ENCODE measurements at regions not wholly inside any gene's neighbourhood (a gene's known extent, or its start where the extent isn't known, plus 50 kb on each side); places are given as distances from the start of the nearest gene placed in this dataset.

GRCh38 chr18:53817976-53818950 lies 406.2 kb downstream of the MBD2 start:
- no peak overlapping the region for H3K56ac ChIP-seq (ENCODE audit: extremely low read depth, insufficient read depth, low read length)
- no peak overlapping the region for H3K4me2 ChIP-seq (ENCODE audit: low read depth, low read length)
- no peaks in the 10 kb centered on the region for H4K20me1 ChIP-seq (ENCODE audit: insufficient read depth, low read length)
- H2AFZ ChIP-seq (replicated peaks; ENCODE audit: low read length, poor library complexity) = no peak overlapping the region
- H2AK9ac ChIP-seq (replicated peaks; ENCODE audit: low read depth, low read length, poor library complexity) = no peak overlapping the region
- no peak overlapping the region for H2BK20ac ChIP-seq (ENCODE audit: low read depth, low read length)
- H3K27ac ChIP-seq (ENCODE audit: insufficient read depth, low read length) = no peak overlapping the region
- no peak overlapping the region for H2BK15ac ChIP-seq (ENCODE audit: low read depth, low read length)
- H3K79me1 ChIP-seq (ENCODE audit: low read depth in 1 of 2, low read length in 2 of 2) = no peaks in the 10 kb centered on the region
- no peak overlapping the region for H3K9ac ChIP-seq (ENCODE audit: low read depth, low read length)
- H2BK5ac ChIP-seq (ENCODE audit: low read depth, low read length, poor library complexity, severe bottlenecking) = no peak overlapping the region
- H3K9me1 ChIP-seq (ENCODE audit: insufficient read depth, low read length) = no peaks in the 10 kb centered on the region
- no peak overlapping the region for H4K91ac ChIP-seq (ENCODE audit: insufficient read depth, low read depth, low read length)
- H3K14ac ChIP-seq (replicated peaks; ENCODE audit: low read depth, low read length) = no peak overlapping the region
- no peak overlapping the region for H3K4ac ChIP-seq (ENCODE audit: low read depth, low read length)
- no peak overlapping the region for H2AK5ac ChIP-seq (ENCODE audit: low read depth, low read length)
- no peak for ATAC-seq (ENCODE audit: low read depth)
- H3K36me3 ChIP-seq (ENCODE audit: control insufficient read depth, insufficient read depth, low read length) = no peaks in the 10 kb centered on the region
- no peak for DNase-seq
- intact Hi-C loops (cut with micrococcal nuclease) = no loop called here
- no peak overlapping the region for H4K8ac ChIP-seq (ENCODE audit: low read depth in 2 of 2, low read length in 2 of 2)
- no TSS peak for BruUV-seq (replicated peaks)
- H3K27me3 ChIP-seq (ENCODE audit: control insufficient read depth, insufficient read depth, low read length) = no peaks in the 10 kb centered on the region
- WGBS, 2 experiments (ENCODE audit: extremely low coverage in 2 of 2, insufficient read length in 1 of 2) = no CpG with 5 or more reads among the region's 1 CpG
- dilution Hi-C loops (cut with HindIII; ENCODE audit: low sequenced_read_pairs, unreplicated experiment) = no loop called here
- H3K9me3 ChIP-seq (ENCODE audit: control insufficient read depth, insufficient read depth, low read length) = peaks cover 14% of the 10 kb centered on the region
- POLR2A ChIA-PET (ENCODE audit: unreplicated experiment) = no interaction called here
- H4K5ac ChIP-seq (ENCODE audit: low read depth, low read length) = no peak overlapping the region
- CTCF ChIA-PET = no interaction called here
- no peak overlapping the region for H3K18ac ChIP-seq (ENCODE audit: low read depth, low read length)
- H3K23ac ChIP-seq (ENCODE audit: low read depth, low read length) = no peak overlapping the region
- TF ChIP-seq RFX5 (IDR thresholded peaks at IDR 0.05; ENCODE audit: low read depth, low read length) = no peak
- no peaks in the 10 kb centered on the region for H3K4me1 ChIP-seq (ENCODE audit: control insufficient read depth, insufficient read depth, low read length)
- H3K4me3 ChIP-seq (ENCODE audit: insufficient read depth, low read depth, low read length) = no peak overlapping the region
- no peak overlapping the region for H2BK120ac ChIP-seq (ENCODE audit: low read depth, low read length)
- in situ Hi-C loops (cut with MboI; ENCODE audit: low sequenced_read_pairs) = no loop called here

Measured in IMR-90 (cell line).